ENCODE measurements at regions not wholly inside any gene's neighbourhood (a gene's known extent, or its start where the extent isn't known, plus 50 kb on each side); places are given as distances from the start of the nearest gene placed in this dataset.

- Histone ChIP-seq H3K79me2 (ENCODE audit: control insufficient read depth, insufficient read depth, low read length) (no peaks in the 10 kb centered on the region), H3K4me2 (replicated peaks; ENCODE audit: low read depth, low read length, poor library complexity, severe bottlenecking) (no peak overlapping the region), H3K4me1 (ENCODE audit: control insufficient read depth in 2 of 2, insufficient read depth in 2 of 2, low read length in 2 of 2) (no peaks in the 10 kb centered on the region), H3K27ac (ENCODE audit: low read length in 2 of 2) (no peak overlapping the region), H4K20me1 (ENCODE audit: control insufficient read depth, insufficient read depth, low read length, poor library complexity, severe bottlenecking) (no peaks in the 10 kb centered on the region), H3K4me3 (ENCODE audit: control extremely low read depth in 1 of 5, extremely low read depth in 1 of 5, insufficient read depth in 1 of 5, low read depth in 2 of 5, low read length in 4 of 5) (no peak overlapping the region), H3K9me3 (ENCODE audit: control extremely low read depth in 1 of 3, control insufficient read depth in 2 of 3, insufficient read depth in 1 of 3, low read length in 2 of 3) (peaks cover 0 to 17% (median 3%) of the 10 kb centered on the region in 3 donors), H2AFZ (ENCODE audit: insufficient read depth, low read depth, low read length, poor library complexity, severe bottlenecking) (no peak overlapping the region), H3K27me3 (replicated peaks in 1 of 4; ENCODE audit: control extremely low read depth in 1 of 4, control insufficient read depth in 3 of 4, insufficient read depth in 4 of 4, low read length in 3 of 4) (no peaks in the 10 kb centered on the region), H3K9ac (ENCODE audit: low read length) (no peak overlapping the region), H3K36me3 (replicated peaks in 1 of 2; ENCODE audit: control extremely low read depth in 1 of 2, control insufficient read depth in 1 of 2, extremely low read depth in 1 of 2, insufficient read depth in 2 of 2, low read length in 1 of 2) (no peaks in the 10 kb centered on the region)
- Mint-ChIP-seq H3K4me1 (no peaks in the 10 kb centered on the region), H3K9me3 (ENCODE audit: insufficient read depth) (no peaks in the 10 kb centered on the region), H3K27me3 (no peaks in the 10 kb centered on the region), H3K27ac (no peak overlapping the region), H3K4me3 (no peak overlapping the region)
- ATAC-seq (ENCODE audit: low read depth), result no peak
- intact Hi-C loops (cut with micrococcal nuclease), result no loop called here
- CTCF ChIA-PET, result no interaction called here
- DNase-seq, result no peak
- 72% methylated on average over 4 of the region's 7 CpGs for WGBS (ENCODE audit: insufficient coverage)
- POLR2A ChIA-PET, result no interaction called here
- TF ChIP-seq CTCF (IDR thresholded peaks at IDR 0.05) (no peak), EZH2 (IDR thresholded peaks at IDR 0.05; ENCODE audit: borderline replicate concordance, insufficient read depth, low read depth, low read length, poor library complexity, severe bottlenecking) (no peak)
These were observed 533.9 kb downstream of the IRX1 start for GRCh38 chr5:4129523-4129922.

GRCh38 chr5:4130819-4131218 lies 535.2 kb downstream of the IRX1 start:
- Histone ChIP-seq H3K4me1 (ENCODE audit: control insufficient read depth in 2 of 2, insufficient read depth in 2 of 2, low read length in 2 of 2) (no peaks in the 10 kb centered on the region), H4K20me1 (ENCODE audit: control insufficient read depth, insufficient read depth, low read length, poor library complexity, severe bottlenecking) (no peaks in the 10 kb centered on the region), H3K36me3 (replicated peaks in 1 of 2; ENCODE audit: control extremely low read depth in 1 of 2, control insufficient read depth in 1 of 2, extremely low read depth in 1 of 2, insufficient read depth in 2 of 2, low read length in 1 of 2) (no peaks in the 10 kb centered on the region), H2AFZ (ENCODE audit: insufficient read depth, low read depth, low read length, poor library complexity, severe bottlenecking) (no peak overlapping the region), H3K9me3 (ENCODE audit: control extremely low read depth in 1 of 3, control insufficient read depth in 2 of 3, insufficient read depth in 1 of 3, low read length in 2 of 3) (peaks cover 0 to 21% (median 3%) of the 10 kb centered on the region in 3 donors), H3K4me2 (replicated peaks; ENCODE audit: low read depth, low read length, poor library complexity, severe bottlenecking) (no peak overlapping the region), H3K4me3 (ENCODE audit: control extremely low read depth in 1 of 5, extremely low read depth in 1 of 5, insufficient read depth in 1 of 5, low read depth in 2 of 5, low read length in 4 of 5) (no peak overlapping the region), H3K27me3 (replicated peaks in 1 of 4; ENCODE audit: control extremely low read depth in 1 of 4, control insufficient read depth in 3 of 4, insufficient read depth in 4 of 4, low read length in 3 of 4) (no peaks in the 10 kb centered on the region), H3K27ac (ENCODE audit: low read length in 2 of 2) (no peak overlapping the region), H3K79me2 (ENCODE audit: control insufficient read depth, insufficient read depth, low read length) (no peaks in the 10 kb centered on the region), H3K9ac (ENCODE audit: low read length) (no peak overlapping the region)
- H3K27ac Mint-ChIP-seq, result no peak overlapping the region
- ATAC-seq (ENCODE audit: low read depth) (no peak), DNase-seq (no peak)
- TF ChIP-seq CTCF (IDR thresholded peaks at IDR 0.05) (no peak), EZH2 (IDR thresholded peaks at IDR 0.05; ENCODE audit: borderline replicate concordance, insufficient read depth, low read depth, low read length, poor library complexity, severe bottlenecking) (no peak)
- intact Hi-C loops (cut with micrococcal nuclease), result no loop called here
- 88% methylated on average over 2 of the region's 3 CpGs for WGBS (ENCODE audit: insufficient coverage)
- no peaks in the 10 kb centered on the region for H3K27me3 Mint-ChIP-seq
- H3K4me1 Mint-ChIP-seq, result no peaks in the 10 kb centered on the region
- H3K9me3 Mint-ChIP-seq (ENCODE audit: insufficient read depth), result no peaks in the 10 kb centered on the region
- ChIA-PET CTCF (no interaction called here), POLR2A (no interaction called here)
- H3K4me3 Mint-ChIP-seq, result no peak overlapping the region
